ENCODE measurements at regions not wholly inside any gene's neighbourhood (a gene's known extent, or its start where the extent isn't known, plus 50 kb on each side); places are given as distances from the start of the nearest gene placed in this dataset.

GRCh38 chr2:192471982-192472381, 277.2 kb upstream of the TMEFF2 start:
- H3K27ac ChIP-seq (ENCODE audit: insufficient read depth in 1 of 2, low read depth in 1 of 2, low read length in 2 of 2, poor library complexity in 1 of 2, severe bottlenecking in 2 of 2) = no peak overlapping the region
- H3K4me3 ChIP-seq (ENCODE audit: control insufficient read depth in 1 of 7, extremely low read depth in 1 of 7, insufficient read depth in 4 of 7, low read depth in 2 of 7, low read length in 6 of 7) = no peak overlapping the region
- H3K9me3 ChIP-seq (ENCODE audit: control extremely low read depth in 1 of 5, control insufficient read depth in 4 of 5, insufficient read depth in 2 of 5, low read depth in 1 of 5, low read length in 4 of 5) = peaks cover 0 to 4% (median 0%) of the 10 kb centered on the region in 5 experiments
- DNase-seq = no peak
- no peaks in the 10 kb centered on the region for H3K36me3 ChIP-seq (ENCODE audit: control insufficient read depth in 4 of 4, insufficient read depth in 4 of 4, low read length in 3 of 4)
- no peaks in the 10 kb centered on the region for H3K27me3 ChIP-seq (replicated peaks in 2 of 5; ENCODE audit: control insufficient read depth in 4 of 5, insufficient read depth in 5 of 5, low read length in 4 of 5)
- POLR2A ChIA-PET = no interaction called here
- CTCF ChIA-PET = no interaction called here
- no peaks in the 10 kb centered on the region for H3K4me1 ChIP-seq (ENCODE audit: control extremely low read depth in 1 of 4, control insufficient read depth in 4 of 4, insufficient read depth in 4 of 4, low read length in 3 of 4)

GRCh38 chr2:192469612-192470011, 274.9 kb upstream of the TMEFF2 start:
- Histone ChIP-seq H3K27ac (ENCODE audit: insufficient read depth in 1 of 2, low read depth in 1 of 2, low read length in 2 of 2, poor library complexity in 1 of 2, severe bottlenecking in 2 of 2) (no peak overlapping the region), H3K36me3 (ENCODE audit: control insufficient read depth in 4 of 4, insufficient read depth in 4 of 4, low read length in 3 of 4) (no peaks in the 10 kb centered on the region), H3K4me1 (ENCODE audit: control extremely low read depth in 1 of 4, control insufficient read depth in 4 of 4, insufficient read depth in 4 of 4, low read length in 3 of 4) (no peaks in the 10 kb centered on the region), H3K27me3 (replicated peaks in 2 of 5; ENCODE audit: control insufficient read depth in 4 of 5, insufficient read depth in 5 of 5, low read length in 4 of 5) (no peaks in the 10 kb centered on the region), H3K9me3 (ENCODE audit: control extremely low read depth in 1 of 5, control insufficient read depth in 4 of 5, insufficient read depth in 2 of 5, low read depth in 1 of 5, low read length in 4 of 5) (peaks cover 0 to 2% (median 0%) of the 10 kb centered on the region in 5 experiments), H3K4me3 (ENCODE audit: control insufficient read depth in 1 of 7, extremely low read depth in 1 of 7, insufficient read depth in 4 of 7, low read depth in 2 of 7, low read length in 6 of 7) (no peak overlapping the region)
- POLR2A ChIA-PET = no interaction called here
- CTCF ChIA-PET = no interaction called here
- no peak for DNase-seq
- WGBS (ENCODE audit: insufficient coverage) = no CpG with 5 or more reads among the region's 1 CpG

GRCh38 chr2:192467953-192468660, 273.4 kb upstream of the TMEFF2 start:
- Histone ChIP-seq H3K36me3 (ENCODE audit: control insufficient read depth in 4 of 4, insufficient read depth in 4 of 4, low read length in 3 of 4) (no peaks in the 10 kb centered on the region), H3K27ac (ENCODE audit: insufficient read depth in 1 of 2, low read depth in 1 of 2, low read length in 2 of 2, poor library complexity in 1 of 2, severe bottlenecking in 2 of 2) (no peak overlapping the region), H3K9me3 (ENCODE audit: control extremely low read depth in 1 of 5, control insufficient read depth in 4 of 5, insufficient read depth in 2 of 5, low read depth in 1 of 5, low read length in 4 of 5) (peaks cover 0 to 2% (median 0%) of the 10 kb centered on the region in 5 experiments), H3K27me3 (replicated peaks in 2 of 5; ENCODE audit: control insufficient read depth in 4 of 5, insufficient read depth in 5 of 5, low read length in 4 of 5) (no peaks in the 10 kb centered on the region), H3K4me1 (ENCODE audit: control extremely low read depth in 1 of 4, control insufficient read depth in 4 of 4, insufficient read depth in 4 of 4, low read length in 3 of 4) (no peaks in the 10 kb centered on the region), H3K4me3 (ENCODE audit: control insufficient read depth in 1 of 7, extremely low read depth in 1 of 7, insufficient read depth in 4 of 7, low read depth in 2 of 7, low read length in 6 of 7) (no peak overlapping the region)
- POLR2A ChIA-PET = no interaction called here
- no CpG with 5 or more reads among the region's 4 CpGs for WGBS (ENCODE audit: insufficient coverage)
- no peak for DNase-seq
- CTCF ChIA-PET = no interaction called here

GRCh38 chr2:192465141-192465540, 270.4 kb upstream of the TMEFF2 start:
- no peaks in the 10 kb centered on the region for H3K36me3 ChIP-seq (ENCODE audit: control insufficient read depth in 4 of 4, insufficient read depth in 4 of 4, low read length in 3 of 4)
- H3K27ac ChIP-seq (ENCODE audit: insufficient read depth in 1 of 2, low read depth in 1 of 2, low read length in 2 of 2, poor library complexity in 1 of 2, severe bottlenecking in 2 of 2) = no peak overlapping the region
- ChIA-PET CTCF (no interaction called here), POLR2A (no interaction called here)
- no peak overlapping the region for H3K4me3 ChIP-seq (ENCODE audit: control insufficient read depth in 1 of 7, extremely low read depth in 1 of 7, insufficient read depth in 4 of 7, low read depth in 2 of 7, low read length in 6 of 7)
- H3K9me3 ChIP-seq (ENCODE audit: control extremely low read depth in 1 of 5, control insufficient read depth in 4 of 5, insufficient read depth in 2 of 5, low read depth in 1 of 5, low read length in 4 of 5) = no peaks in the 10 kb centered on the region
- 89% methylated on average over 1 of the region's 1 CpG for WGBS (ENCODE audit: insufficient coverage)
- DNase-seq = no peak
- H3K4me1 ChIP-seq (ENCODE audit: control extremely low read depth in 1 of 4, control insufficient read depth in 4 of 4, insufficient read depth in 4 of 4, low read length in 3 of 4) = peaks cover 0 to 5% (median 4%) of the 10 kb centered on the region in 4 experiments
- no peaks in the 10 kb centered on the region for H3K27me3 ChIP-seq (replicated peaks in 2 of 5; ENCODE audit: control insufficient read depth in 4 of 5, insufficient read depth in 5 of 5, low read length in 4 of 5)

GRCh38 chr2:192459422-192459821, 264.7 kb upstream of the TMEFF2 start:
- POLR2A ChIA-PET = no interaction called here

GRCh38 chr2:192448881-192449280, 254.1 kb upstream of the TMEFF2 start:
- no peak for DNase-seq
- Histone ChIP-seq H3K4me1 (ENCODE audit: control extremely low read depth in 1 of 4, control insufficient read depth in 4 of 4, insufficient read depth in 4 of 4, low read length in 3 of 4) (no peaks in the 10 kb centered on the region), H3K4me3 (ENCODE audit: control insufficient read depth in 1 of 7, extremely low read depth in 1 of 7, insufficient read depth in 4 of 7, low read depth in 2 of 7, low read length in 6 of 7) (no peak overlapping the region), H3K36me3 (ENCODE audit: control insufficient read depth in 4 of 4, insufficient read depth in 4 of 4, low read length in 3 of 4) (no peaks in the 10 kb centered on the region), H3K27me3 (replicated peaks in 2 of 5; ENCODE audit: control insufficient read depth in 4 of 5, insufficient read depth in 5 of 5, low read length in 4 of 5) (no peaks in the 10 kb centered on the region), H3K9me3 (ENCODE audit: control extremely low read depth in 1 of 5, control insufficient read depth in 4 of 5, insufficient read depth in 2 of 5, low read depth in 1 of 5, low read length in 4 of 5) (no peaks in the 10 kb centered on the region), H3K27ac (ENCODE audit: insufficient read depth in 1 of 2, low read depth in 1 of 2, low read length in 2 of 2, poor library complexity in 1 of 2, severe bottlenecking in 2 of 2) (no peak overlapping the region)
- WGBS (ENCODE audit: insufficient coverage) = no CpG with 5 or more reads among the region's 1 CpG
- ChIA-PET CTCF (no interaction called here), POLR2A (no interaction called here)

More at GRCh38 chr2:192459422-192459821, 264.7 kb upstream of the TMEFF2 start:
- CTCF ChIA-PET = interaction anchor here (0.6 kb wide), 1 partner anchor 1236 kb away, joined by 4 read pairs; no protein-coding TSS in a partner anchor
- Histone ChIP-seq H3K36me3 (ENCODE audit: control insufficient read depth in 4 of 4, insufficient read depth in 4 of 4, low read length in 3 of 4) (no peaks in the 10 kb centered on the region), H3K4me1 (ENCODE audit: control extremely low read depth in 1 of 4, control insufficient read depth in 4 of 4, insufficient read depth in 4 of 4, low read length in 3 of 4) (peaks cover 0 to 6% (median 5%) of the 10 kb centered on the region in 4 experiments), H3K27me3 (replicated peaks in 2 of 5; ENCODE audit: control insufficient read depth in 4 of 5, insufficient read depth in 5 of 5, low read length in 4 of 5) (no peaks in the 10 kb centered on the region), H3K9me3 (ENCODE audit: control extremely low read depth in 1 of 5, control insufficient read depth in 4 of 5, insufficient read depth in 2 of 5, low read depth in 1 of 5, low read length in 4 of 5) (no peaks in the 10 kb centered on the region), H3K4me3 (ENCODE audit: control insufficient read depth in 1 of 7, extremely low read depth in 1 of 7, insufficient read depth in 4 of 7, low read depth in 2 of 7, low read length in 6 of 7) (no peak overlapping the region), H3K27ac (ENCODE audit: insufficient read depth in 1 of 2, low read depth in 1 of 2, low read length in 2 of 2, poor library complexity in 1 of 2, severe bottlenecking in 2 of 2) (no peak overlapping the region)
- DNase-seq = no peak
- WGBS (ENCODE audit: insufficient coverage) = no CpG with 5 or more reads among the region's 1 CpG

- no peaks in the 10 kb centered on the region for H3K36me3 ChIP-seq (ENCODE audit: control insufficient read depth in 4 of 4, insufficient read depth in 4 of 4, low read length in 3 of 4)
- H3K4me3 ChIP-seq (ENCODE audit: control insufficient read depth in 1 of 7, extremely low read depth in 1 of 7, insufficient read depth in 4 of 7, low read depth in 2 of 7, low read length in 6 of 7) = no peak overlapping the region
- no peaks in the 10 kb centered on the region for H3K9me3 ChIP-seq (ENCODE audit: control extremely low read depth in 1 of 5, control insufficient read depth in 4 of 5, insufficient read depth in 2 of 5, low read depth in 1 of 5, low read length in 4 of 5)
- H3K4me1 ChIP-seq (ENCODE audit: control extremely low read depth in 1 of 4, control insufficient read depth in 4 of 4, insufficient read depth in 4 of 4, low read length in 3 of 4) = no peaks in the 10 kb centered on the region
- no peak overlapping the region for H3K27ac ChIP-seq (ENCODE audit: insufficient read depth in 1 of 2, low read depth in 1 of 2, low read length in 2 of 2, poor library complexity in 1 of 2, severe bottlenecking in 2 of 2)
- no peaks in the 10 kb centered on the region for H3K27me3 ChIP-seq (replicated peaks in 2 of 5; ENCODE audit: control insufficient read depth in 4 of 5, insufficient read depth in 5 of 5, low read length in 4 of 5)
- WGBS (ENCODE audit: insufficient coverage) = 64% methylated on average over 1 of the region's 7 CpGs
- POLR2A ChIA-PET = no interaction called here
- CTCF ChIA-PET = no interaction called here
- DNase-seq = no peak
Observed at GRCh38 chr2:192444286-192444838, 249.6 kb upstream of the TMEFF2 start.

All from common myeloid progenitor, CD34-positive (primary cell).